ENCODE measurements at regions not wholly inside any gene's neighbourhood (a gene's known extent, or its start where the extent isn't known, plus 50 kb on each side); places are given as distances from the start of the nearest gene placed in this dataset.
"Not testable (repeated sequence)": the region's sequence is repeated elsewhere in the genome, so short reads cannot be mapped to it uniquely, and the experiment has no call there.

DNA sequence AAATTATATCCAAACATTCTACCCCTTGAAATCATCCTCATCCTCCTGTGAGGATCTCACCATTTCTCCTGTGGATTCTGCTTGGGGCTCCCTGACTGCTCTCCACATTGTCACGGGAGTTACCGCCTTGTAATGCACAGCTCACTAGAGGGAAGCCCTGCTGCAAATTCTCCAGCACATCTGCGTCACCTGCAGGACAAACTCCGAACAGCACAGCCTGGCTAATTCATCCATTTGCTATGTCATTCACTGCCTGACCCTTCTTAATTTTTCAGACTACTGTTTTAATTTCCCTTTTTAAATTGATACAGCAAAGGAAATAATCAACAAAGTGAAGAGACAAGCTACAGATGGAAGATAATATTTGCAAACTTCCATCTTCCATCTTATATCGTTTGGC is 627.4 kb downstream of the FBXO15 start:
- Mint-ChIP-seq H3K9me3 (peaks cover 0 to 15% (median 11%) of the 10 kb centered on the region in 7 donors), H3K27ac (no peak overlapping the region), H3K36me3 (no peaks in the 10 kb centered on the region), H3K27me3 (no peaks in the 10 kb centered on the region), H3K4me1 (no peaks in the 10 kb centered on the region), H3K4me3 (no peak overlapping the region)
- no peak overlapping the region for H3K4me3 ChIP-seq (ENCODE audit: low read depth, low read length)
- no peak for ATAC-seq (ENCODE audit: low read depth in 2 of 2)
- H3K27me3 ChIP-seq (ENCODE audit: control insufficient read depth, insufficient read depth, low read length), result no peaks in the 10 kb centered on the region
- H3K9me3 ChIP-seq (ENCODE audit: control insufficient read depth in 2 of 2, low read length in 2 of 2), result no peaks in the 10 kb centered on the region
- no peaks in the 10 kb centered on the region for H3K36me3 ChIP-seq (ENCODE audit: control insufficient read depth, insufficient read depth, low read length)
- DNase-seq, result no peak
- H3K4me1 ChIP-seq (ENCODE audit: control insufficient read depth, insufficient read depth, low read length, poor library complexity, severe bottlenecking), result no peaks in the 10 kb centered on the region
- H3K27ac ChIP-seq (ENCODE audit: insufficient read depth, low read length, poor library complexity, severe bottlenecking), result no peak overlapping the region

DNA sequence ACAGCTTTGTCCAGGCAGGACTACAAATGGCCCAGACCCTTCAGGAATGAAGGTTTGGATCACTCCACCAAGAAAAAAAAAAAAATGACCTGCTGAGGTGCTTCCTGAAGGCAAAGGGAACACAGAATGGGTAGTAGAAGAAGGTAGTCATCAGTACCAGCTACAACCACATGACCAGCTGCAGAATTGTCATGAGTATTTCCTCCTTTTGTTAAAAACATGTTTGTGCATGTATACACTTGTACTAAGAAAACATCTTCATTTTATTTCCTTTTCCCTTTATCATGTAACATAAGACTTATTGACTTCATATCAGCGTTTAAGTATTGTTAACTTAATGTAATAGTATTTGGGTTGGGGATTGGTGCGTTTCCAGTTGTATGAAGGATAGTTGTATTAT is 631.6 kb downstream of the FBXO15 start:
- H3K4me3 ChIP-seq (ENCODE audit: low read depth, low read length); ATAC-seq (ENCODE audit: low read depth in 2 of 2); H3K4me3 Mint-ChIP-seq; H3K27me3 Mint-ChIP-seq; H3K4me1 Mint-ChIP-seq; H3K27ac ChIP-seq (ENCODE audit: insufficient read depth, low read length, poor library complexity, severe bottlenecking); H3K36me3 Mint-ChIP-seq; H3K27ac Mint-ChIP-seq; H3K36me3 ChIP-seq (ENCODE audit: control insufficient read depth, insufficient read depth, low read length); DNase-seq; H3K27me3 ChIP-seq (ENCODE audit: control insufficient read depth, insufficient read depth, low read length); H3K9me3 ChIP-seq (ENCODE audit: control insufficient read depth in 2 of 2, low read length in 2 of 2); H3K4me1 ChIP-seq (ENCODE audit: control insufficient read depth, insufficient read depth, low read length, poor library complexity, severe bottlenecking): not testable (repeated sequence)
- peaks cover 5 to 22% (median 11%) of the 10 kb centered on the region in 7 donors for H3K9me3 Mint-ChIP-seq

DNA sequence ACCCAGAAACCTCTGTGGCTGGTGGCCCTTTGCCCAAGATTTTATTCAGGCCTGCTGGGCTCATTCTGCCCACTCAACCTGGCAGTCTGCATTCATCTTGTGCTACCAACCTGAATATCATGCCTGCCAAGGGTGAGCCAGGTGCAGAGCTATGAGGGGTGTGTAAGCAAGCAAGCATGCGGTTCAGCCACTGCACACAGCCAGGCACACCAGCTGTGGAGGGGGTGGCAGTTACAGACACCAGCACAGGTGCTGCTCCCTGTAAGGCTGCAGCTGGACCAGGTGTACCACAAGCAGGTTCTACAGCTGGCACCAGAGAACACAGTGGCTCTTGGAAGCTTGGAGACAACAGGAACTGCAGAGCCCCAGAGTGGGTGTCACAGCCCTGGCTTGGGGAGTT is 633.2 kb downstream of the FBXO15 start:
- Mint-ChIP-seq H3K4me3 (no peak overlapping the region), H3K27ac (no peak overlapping the region), H3K9me3 (peaks cover 4 to 22% (median 11%) of the 10 kb centered on the region in 7 donors), H3K36me3 (no peaks in the 10 kb centered on the region), H3K4me1 (no peaks in the 10 kb centered on the region), H3K27me3 (no peaks in the 10 kb centered on the region)
- Histone ChIP-seq H3K4me3 (ENCODE audit: low read depth, low read length) (no peak overlapping the region), H3K27ac (ENCODE audit: insufficient read depth, low read length, poor library complexity, severe bottlenecking) (no peak overlapping the region), H3K36me3 (ENCODE audit: control insufficient read depth, insufficient read depth, low read length) (no peaks in the 10 kb centered on the region), H3K27me3 (ENCODE audit: control insufficient read depth, insufficient read depth, low read length) (no peaks in the 10 kb centered on the region), H3K9me3 (ENCODE audit: control insufficient read depth in 2 of 2, low read length in 2 of 2) (no peaks in the 10 kb centered on the region), H3K4me1 (ENCODE audit: control insufficient read depth, insufficient read depth, low read length, poor library complexity, severe bottlenecking) (no peaks in the 10 kb centered on the region)
- no peak for DNase-seq
- no peak for ATAC-seq (ENCODE audit: low read depth in 2 of 2)

DNA sequence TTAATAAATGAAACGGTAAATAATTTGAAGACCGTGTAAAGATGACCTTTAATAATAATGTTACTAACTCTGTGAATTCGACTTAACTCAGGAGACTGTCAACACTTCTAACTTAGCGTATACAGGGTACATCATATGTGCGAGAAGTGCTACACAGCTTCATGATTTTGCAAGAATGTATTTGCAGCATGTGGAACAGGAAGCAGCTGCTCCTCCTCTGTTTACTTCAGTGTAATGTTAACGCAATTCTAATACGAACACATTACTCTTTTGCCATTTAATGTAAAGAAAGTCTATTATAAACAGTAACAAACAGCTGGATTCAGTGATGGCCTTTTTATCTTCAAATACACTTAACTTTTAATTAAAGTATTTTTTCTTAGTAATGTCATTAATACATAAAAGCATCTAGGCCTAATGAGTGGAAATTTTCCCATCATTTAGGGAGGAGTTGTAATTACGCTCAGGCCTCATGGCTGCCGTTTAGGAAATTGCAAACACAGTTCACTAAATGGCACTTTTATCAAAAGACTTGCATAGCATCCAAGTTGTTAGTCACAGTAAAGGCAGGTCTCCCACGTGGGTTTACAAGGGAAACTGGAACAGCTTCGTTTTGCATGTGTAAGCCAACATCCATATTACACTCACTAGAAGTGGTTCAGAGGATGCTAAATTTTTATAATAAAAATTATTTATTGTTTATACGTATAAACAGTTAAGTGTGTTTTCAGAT is 635.7 kb downstream of the FBXO15 start:
- no peak for DNase-seq
- Mint-ChIP-seq H3K9me3 (peaks cover 4 to 15% (median 13%) of the 10 kb centered on the region in 7 donors), H3K4me1 (no peaks in the 10 kb centered on the region)

DNA sequence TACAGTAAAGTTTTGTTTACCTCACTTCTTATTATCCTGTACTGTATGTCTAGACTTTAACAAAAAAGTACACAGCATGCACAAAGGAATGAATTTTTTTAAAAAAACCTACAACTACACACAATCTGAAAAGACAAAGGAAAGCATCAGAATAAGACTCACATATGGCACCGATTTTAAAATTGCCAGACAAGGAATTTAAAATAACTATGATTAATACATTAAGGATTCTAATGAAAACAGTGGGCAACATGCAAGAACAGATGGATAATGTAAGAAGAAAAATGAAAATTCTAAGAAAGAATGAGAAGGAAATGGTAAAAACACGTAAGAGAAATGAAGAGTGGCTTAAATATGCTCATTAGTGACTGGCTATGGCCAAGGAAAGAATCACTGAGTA is 638.2 kb downstream of the FBXO15 start:
- peaks cover 1 to 16% (median 10%) of the 10 kb centered on the region in 7 donors for H3K9me3 Mint-ChIP-seq
- no peak overlapping the region for H3K4me3 ChIP-seq (ENCODE audit: low read depth, low read length)
- no peak for ATAC-seq (ENCODE audit: low read depth in 2 of 2)
- no peaks in the 10 kb centered on the region for H3K4me1 Mint-ChIP-seq
- no peak overlapping the region for H3K4me3 Mint-ChIP-seq
- no peak overlapping the region for H3K27ac ChIP-seq (ENCODE audit: insufficient read depth, low read length, poor library complexity, severe bottlenecking)
- no peak overlapping the region for H3K27ac Mint-ChIP-seq
- no peaks in the 10 kb centered on the region for H3K27me3 Mint-ChIP-seq
- no peaks in the 10 kb centered on the region for H3K4me1 ChIP-seq (ENCODE audit: control insufficient read depth, insufficient read depth, low read length, poor library complexity, severe bottlenecking)
- H3K36me3 Mint-ChIP-seq, result no peaks in the 10 kb centered on the region
- no peak for DNase-seq
- no peaks in the 10 kb centered on the region for H3K27me3 ChIP-seq (ENCODE audit: control insufficient read depth, insufficient read depth, low read length)
- H3K36me3 ChIP-seq (ENCODE audit: control insufficient read depth, insufficient read depth, low read length), result no peaks in the 10 kb centered on the region
- H3K9me3 ChIP-seq (ENCODE audit: control insufficient read depth in 2 of 2, low read length in 2 of 2), result no peaks in the 10 kb centered on the region

More for the DNA sequence above, 635.7 kb downstream of the FBXO15 start:
- H3K4me1 ChIP-seq (ENCODE audit: control insufficient read depth, insufficient read depth, low read length, poor library complexity, severe bottlenecking), result no peaks in the 10 kb centered on the region
- Mint-ChIP-seq H3K27ac (no peak overlapping the region), H3K27me3 (no peaks in the 10 kb centered on the region), H3K4me3 (no peak overlapping the region), H3K36me3 (no peaks in the 10 kb centered on the region)
- ATAC-seq (ENCODE audit: low read depth in 2 of 2), result no peak
- H3K27ac ChIP-seq (ENCODE audit: insufficient read depth, low read length, poor library complexity, severe bottlenecking), result no peak overlapping the region
- no peak overlapping the region for H3K4me3 ChIP-seq (ENCODE audit: low read depth, low read length)
- H3K36me3 ChIP-seq (ENCODE audit: control insufficient read depth, insufficient read depth, low read length), result no peaks in the 10 kb centered on the region
- H3K9me3 ChIP-seq (ENCODE audit: control insufficient read depth in 2 of 2, low read length in 2 of 2), result no peaks in the 10 kb centered on the region
- no peaks in the 10 kb centered on the region for H3K27me3 ChIP-seq (ENCODE audit: control insufficient read depth, insufficient read depth, low read length)

DNA sequence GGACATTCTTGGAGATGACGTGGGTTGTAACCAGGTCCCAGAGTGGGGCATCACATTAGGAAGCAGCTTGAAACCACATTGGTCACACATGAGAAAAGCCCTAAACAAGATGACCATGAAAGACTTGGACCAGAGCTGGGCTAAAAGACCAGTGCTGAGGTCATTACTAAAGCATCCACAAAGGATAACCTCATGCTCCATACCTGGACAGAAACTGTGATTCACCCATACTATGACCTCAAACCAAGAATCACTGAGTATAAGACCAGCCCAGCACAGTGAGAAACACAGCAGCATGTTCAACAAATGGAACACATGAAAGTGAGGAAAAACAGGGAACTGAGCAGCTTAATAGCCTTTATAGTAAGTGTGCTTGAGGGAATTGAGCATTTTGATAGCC is 635.5 kb upstream of the NETO1 start:
- Histone ChIP-seq H3K27me3 (ENCODE audit: control insufficient read depth, insufficient read depth, low read length) (no peaks in the 10 kb centered on the region), H3K9me3 (ENCODE audit: control insufficient read depth in 2 of 2, low read length in 2 of 2) (peaks cover 3 to 4% of the 10 kb centered on the region in 2 experiments), H3K27ac (ENCODE audit: insufficient read depth, low read length, poor library complexity, severe bottlenecking) (no peak overlapping the region), H3K36me3 (ENCODE audit: control insufficient read depth, insufficient read depth, low read length) (no peaks in the 10 kb centered on the region), H3K4me3 (ENCODE audit: low read depth, low read length) (no peak overlapping the region), H3K4me1 (ENCODE audit: control insufficient read depth, insufficient read depth, low read length, poor library complexity, severe bottlenecking) (no peaks in the 10 kb centered on the region)
- no peaks in the 10 kb centered on the region for H3K4me1 Mint-ChIP-seq
- H3K27ac Mint-ChIP-seq, result no peak overlapping the region
- peaks cover 0 to 11% (median 8%) of the 10 kb centered on the region in 7 donors for H3K9me3 Mint-ChIP-seq
- H3K27me3 Mint-ChIP-seq, result no peaks in the 10 kb centered on the region
- DNase-seq, result no peak
- H3K36me3 Mint-ChIP-seq, result no peaks in the 10 kb centered on the region
- H3K4me3 Mint-ChIP-seq, result no peak overlapping the region
- no peak for ATAC-seq (ENCODE audit: low read depth in 2 of 2)

DNA sequence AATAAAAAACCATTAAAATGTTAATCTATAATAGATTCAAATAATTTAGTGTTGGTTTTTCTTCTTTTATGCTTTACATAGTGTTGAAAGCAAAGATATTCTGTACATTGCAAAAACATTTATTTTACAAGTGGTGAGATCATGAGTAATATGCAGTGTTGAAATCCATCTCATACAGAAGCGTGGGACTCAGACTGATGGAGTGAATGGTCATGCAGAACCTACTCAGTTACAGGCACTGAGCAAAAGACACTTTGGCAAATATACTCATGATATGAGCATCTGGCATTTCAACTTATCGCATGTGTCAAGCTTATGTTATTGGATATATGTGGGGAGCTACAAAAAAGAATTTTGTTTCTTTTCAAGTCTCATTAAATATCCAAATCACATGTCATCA is 620.2 kb upstream of the NETO1 start:
- no peaks in the 10 kb centered on the region for H3K36me3 ChIP-seq (ENCODE audit: control insufficient read depth, insufficient read depth, low read length)

DNA sequence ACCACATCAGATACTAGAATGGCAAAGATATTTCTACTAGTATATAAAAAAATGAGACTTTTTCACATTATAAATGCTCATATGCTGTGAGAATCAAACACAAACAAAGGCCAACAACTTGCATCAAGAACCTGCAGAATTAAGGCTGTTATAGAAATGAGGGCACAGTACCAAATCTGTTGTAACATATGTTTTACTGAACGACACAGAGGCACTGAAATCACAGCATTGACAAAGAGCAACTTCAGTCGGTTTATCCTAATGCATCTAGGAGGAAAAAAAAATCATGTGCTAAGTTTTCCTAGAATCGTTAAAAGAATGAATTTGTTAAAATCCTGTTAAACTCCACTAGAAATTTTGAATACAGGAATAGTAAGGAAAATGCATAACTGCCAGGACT is 617.4 kb upstream of the NETO1 start:
- H3K9me3 Mint-ChIP-seq, result peaks cover 0 to 25% (median 3%) of the 10 kb centered on the region in 7 donors
- Histone ChIP-seq H3K4me1 (ENCODE audit: control insufficient read depth, insufficient read depth, low read length, poor library complexity, severe bottlenecking) (no peaks in the 10 kb centered on the region), H3K9me3 (ENCODE audit: control insufficient read depth in 2 of 2, low read length in 2 of 2) (no peaks in the 10 kb centered on the region), H3K36me3 (ENCODE audit: control insufficient read depth, insufficient read depth, low read length) (no peaks in the 10 kb centered on the region), H3K4me3 (ENCODE audit: low read depth, low read length) (no peak overlapping the region), H3K27ac (ENCODE audit: insufficient read depth, low read length, poor library complexity, severe bottlenecking) (no peak overlapping the region), H3K27me3 (ENCODE audit: control insufficient read depth, insufficient read depth, low read length) (no peaks in the 10 kb centered on the region)
- H3K4me3 Mint-ChIP-seq, result no peak overlapping the region
- H3K27ac Mint-ChIP-seq, result no peak overlapping the region
- ATAC-seq (ENCODE audit: low read depth in 2 of 2) (no peak), DNase-seq (no peak)
- H3K36me3 Mint-ChIP-seq, result no peaks in the 10 kb centered on the region
- no peaks in the 10 kb centered on the region for H3K4me1 Mint-ChIP-seq
- no peaks in the 10 kb centered on the region for H3K27me3 Mint-ChIP-seq

More for the DNA sequence above, 620.2 kb upstream of the NETO1 start:
- H3K4me1 ChIP-seq (ENCODE audit: control insufficient read depth, insufficient read depth, low read length, poor library complexity, severe bottlenecking), result no peaks in the 10 kb centered on the region
- H3K9me3 Mint-ChIP-seq, result peaks cover 0 to 26% (median 4%) of the 10 kb centered on the region in 7 donors
- H3K27me3 ChIP-seq (ENCODE audit: control insufficient read depth, insufficient read depth, low read length), result no peaks in the 10 kb centered on the region
- no peak overlapping the region for H3K4me3 ChIP-seq (ENCODE audit: low read depth, low read length)
- no peaks in the 10 kb centered on the region for H3K27me3 Mint-ChIP-seq
- H3K4me3 Mint-ChIP-seq, result no peak overlapping the region
- H3K27ac Mint-ChIP-seq, result no peak overlapping the region
- H3K4me1 Mint-ChIP-seq, result no peaks in the 10 kb centered on the region
- peaks cover 0 to 1% of the 10 kb centered on the region in 2 experiments for H3K9me3 ChIP-seq (ENCODE audit: control insufficient read depth in 2 of 2, low read length in 2 of 2)
- H3K27ac ChIP-seq (ENCODE audit: insufficient read depth, low read length, poor library complexity, severe bottlenecking), result no peak overlapping the region
- H3K36me3 Mint-ChIP-seq, result no peaks in the 10 kb centered on the region
- no peak for ATAC-seq (ENCODE audit: low read depth in 2 of 2)
- no peak for DNase-seq
